Fibroblast of upper back skin (primary cell): ENCODE measurements at regions not wholly inside any gene's neighbourhood (a gene's known extent, or its start where the extent isn't known, plus 50 kb on each side); places are given as distances from the start of the nearest gene placed in this dataset.

ENCODE experiments used
- DNase-seq: peaks from one replicate; pipeline ENCODE4 v3.0.0-alpha.2; 2013

- DNase-seq: no peak
These were observed 90.1 kb downstream of the ANKRD60 start for GRCh38 chr20:58138395-58138794.

DNA sequence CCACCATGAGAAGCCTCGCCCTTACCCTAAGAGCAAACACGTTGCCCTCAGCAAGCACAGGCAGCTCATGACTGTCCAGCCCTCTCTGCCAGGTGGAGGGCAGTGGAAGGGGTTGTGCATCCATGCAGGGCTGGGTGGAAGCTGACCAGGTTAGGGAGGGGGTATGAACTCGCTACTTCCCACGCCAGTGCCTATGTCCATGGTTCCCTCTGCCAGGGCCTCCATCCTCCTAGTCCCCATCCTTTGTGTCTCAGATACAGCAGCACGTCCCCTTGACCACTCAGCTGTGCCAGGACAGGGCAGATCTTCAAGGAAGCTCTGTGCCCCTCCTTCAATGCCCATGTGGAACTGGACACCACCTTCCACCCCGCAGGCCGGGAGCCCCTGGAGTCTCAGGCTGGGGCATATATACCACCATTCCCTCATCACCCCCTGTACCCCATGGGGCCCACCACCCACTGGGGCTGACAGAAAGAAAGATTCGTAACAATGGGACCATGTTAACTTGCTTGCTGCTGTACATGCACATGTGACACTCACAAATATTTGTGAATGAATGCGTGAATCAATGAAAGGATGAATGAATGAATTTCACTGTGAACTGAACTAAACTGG lies 90.7 kb downstream of the ANKRD60 start:
- DNase-seq: no peak

DNA sequence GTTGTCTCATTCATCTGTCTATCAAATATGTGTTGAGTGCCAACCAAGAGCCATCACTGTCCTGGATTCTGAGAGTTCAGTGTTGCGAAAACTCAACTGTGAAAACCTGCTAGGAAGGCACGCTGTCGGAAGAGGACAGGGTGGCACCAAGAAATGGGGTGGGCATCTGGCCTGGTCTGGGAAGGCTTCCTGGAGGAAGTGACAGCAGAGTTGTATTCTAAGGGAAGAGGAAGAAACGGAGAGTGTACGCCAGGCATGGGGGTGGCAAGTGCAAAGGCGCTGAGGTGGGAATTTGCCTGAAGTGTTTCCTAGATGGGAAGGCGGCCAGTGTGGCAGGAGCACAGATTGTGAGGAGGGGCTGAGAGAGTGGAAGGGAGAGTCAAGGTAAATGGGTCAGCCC lies 91.2 kb downstream of the ANKRD60 start:
- DNase-seq: no peak

DNA sequence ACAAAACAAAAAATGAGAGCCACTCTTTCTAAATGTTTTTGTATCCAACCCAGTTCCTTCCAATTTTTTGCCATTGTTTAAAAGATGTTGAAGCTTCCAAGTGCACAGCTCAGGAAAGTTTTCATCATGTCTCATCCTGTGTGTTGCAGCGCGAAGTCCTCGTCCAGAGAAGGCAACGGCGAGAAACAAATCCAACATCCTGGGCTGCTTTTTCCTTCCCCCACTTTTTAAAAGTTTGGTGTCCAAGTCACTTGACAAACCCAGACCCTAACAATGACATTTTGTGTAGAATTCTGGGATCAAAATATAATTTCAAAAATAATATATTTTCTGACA lies 92.3 kb downstream of the ANKRD60 start:
- DNase-seq: no peak

- no peak for DNase-seq
These were observed 92.9 kb downstream of the ANKRD60 start for GRCh38 chr20:58135441-58136148.

- DNase-seq: no peak
These were observed 95.2 kb downstream of the ANKRD60 start for GRCh38 chr20:58133020-58133808.

- peak; percentile 86 for DNase-seq
These were observed 96.8 kb downstream of the ANKRD60 start for GRCh38 chr20:58131551-58132142.

DNA sequence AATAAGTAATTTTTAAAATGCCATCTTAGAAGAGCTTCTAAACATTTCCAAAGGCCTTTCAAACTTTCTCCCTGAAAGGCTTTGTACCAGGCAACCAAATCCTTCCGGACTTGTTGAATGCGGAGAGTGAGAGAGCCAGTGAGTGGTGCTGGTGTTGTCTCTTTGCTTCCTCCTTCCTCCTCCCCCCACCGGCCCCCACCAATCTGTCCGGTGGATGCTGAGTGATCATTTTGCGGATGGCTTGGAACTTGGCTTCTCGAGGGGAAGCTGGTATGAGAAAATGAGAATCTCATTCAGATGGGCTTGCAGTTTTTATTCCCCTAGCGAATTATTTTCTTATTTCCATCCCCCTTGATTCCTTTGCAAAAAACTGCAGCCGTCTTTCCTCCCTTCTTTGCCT lies 97.3 kb downstream of the ANKRD60 start:
- peak; percentile 56 for DNase-seq

GRCh38 chr20:58130581-58130980 lies 97.9 kb downstream of the ANKRD60 start:
- peak; percentile 20 for DNase-seq

- DNase-seq: no peak
These were observed 98.3 kb downstream of the ANKRD60 start for GRCh38 chr20:58130156-58130555.

DNA sequence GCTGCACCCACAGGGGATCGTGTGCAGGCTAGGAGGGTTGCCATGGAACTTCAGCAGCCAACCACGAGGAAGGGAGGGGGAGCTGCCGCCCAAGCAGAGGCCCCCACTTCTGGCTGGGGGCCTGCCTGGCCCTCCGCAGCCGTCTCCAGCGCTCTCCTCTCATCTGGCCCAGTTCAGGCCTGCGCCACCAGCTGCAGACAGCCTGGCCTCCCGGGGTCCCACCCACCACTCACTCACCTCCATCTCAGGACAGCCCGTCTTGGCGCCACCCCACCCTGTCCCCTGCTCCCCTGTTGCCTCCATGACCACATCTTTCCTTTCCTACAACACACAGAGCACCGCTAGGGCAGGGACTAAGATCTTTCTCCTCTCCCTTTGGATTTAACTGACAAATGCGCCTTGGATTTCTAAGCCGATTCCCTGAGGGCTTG lies 98.7 kb downstream of the ANKRD60 start:
- no peak for DNase-seq

GRCh38 chr20:58128635-58129625 lies 99.5 kb downstream of the ANKRD60 start:
- no peak for DNase-seq

- DNase-seq: peak; percentile 92
These were observed 100.7 kb downstream of the ANKRD60 start for GRCh38 chr20:58127701-58128111.

GRCh38 chr20:58125726-58126125 lies 102.7 kb downstream of the ANKRD60 start:
- no peak for DNase-seq

- DNase-seq: peak; percentile 43
These were observed 110.5 kb downstream of the ANKRD60 start for GRCh38 chr20:58117944-58118343.

DNA sequence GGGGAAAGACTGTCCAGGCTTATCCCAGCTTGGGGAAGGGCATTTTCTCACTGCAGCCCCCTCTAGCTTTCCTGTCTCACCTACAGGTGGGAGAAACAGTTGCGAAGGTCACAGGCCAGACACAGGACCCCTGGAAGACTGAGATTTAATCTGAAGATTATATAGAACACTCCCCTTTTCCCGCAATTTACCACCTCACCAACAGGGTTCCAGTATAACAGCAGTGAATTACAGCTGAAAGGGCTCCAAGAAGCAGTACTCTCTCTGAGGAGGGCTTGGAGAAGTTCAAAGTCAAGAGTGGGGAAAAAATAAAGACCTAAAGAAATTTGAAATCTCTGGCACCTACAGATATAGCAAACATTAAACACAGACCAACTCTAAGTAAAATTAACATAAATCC lies 111.9 kb downstream of the ANKRD60 start:
- DNase-seq: no peak

GRCh38 chr20:58113716-58114115 lies 114.7 kb downstream of the ANKRD60 start:
- no peak for DNase-seq

GRCh38 chr20:58112017-58112781 lies 116.3 kb downstream of the ANKRD60 start:
- DNase-seq: peak; percentile 84

DNA sequence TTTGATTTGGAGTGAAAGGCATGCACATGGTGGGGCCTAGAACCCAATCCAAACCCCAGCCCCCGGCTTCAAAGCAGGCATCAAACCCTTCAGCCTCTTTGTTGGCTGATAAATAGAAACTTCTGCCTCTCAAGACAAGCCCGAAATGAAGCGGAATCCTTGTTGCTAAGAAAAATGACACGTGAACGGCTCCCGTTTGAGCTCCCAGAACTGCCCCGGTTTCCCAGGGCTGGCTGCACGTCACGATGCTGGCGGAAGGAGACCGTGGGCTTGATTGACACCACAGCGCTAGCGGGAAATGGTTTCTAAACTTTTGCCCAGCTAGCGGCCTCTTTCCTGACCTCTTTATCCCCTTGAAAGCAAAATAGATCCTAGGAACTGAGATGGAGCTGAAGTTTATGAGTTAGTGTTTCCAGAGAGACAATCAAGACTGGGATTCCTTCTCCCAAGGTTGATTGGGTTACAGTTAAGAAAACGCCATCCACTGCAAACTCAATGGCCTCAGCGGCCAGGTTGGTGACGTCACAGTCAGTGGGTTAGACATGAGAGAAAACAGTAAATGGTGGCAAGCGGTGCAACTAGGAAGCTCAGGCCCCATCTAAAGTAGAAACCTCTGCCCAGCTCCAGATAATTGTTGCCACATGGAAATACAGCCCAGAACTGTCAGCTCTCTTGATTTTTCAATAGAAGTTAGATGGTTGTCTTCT lies 117.0 kb downstream of the ANKRD60 start:
- DNase-seq: no peak

- no peak for DNase-seq
These were observed 118.4 kb downstream of the ANKRD60 start for GRCh38 chr20:58109918-58110635.
